ENCODE measurements at regions not wholly inside any gene's neighbourhood (a gene's known extent, or its start where the extent isn't known, plus 50 kb on each side); places are given as distances from the start of the nearest gene placed in this dataset.

DNA sequence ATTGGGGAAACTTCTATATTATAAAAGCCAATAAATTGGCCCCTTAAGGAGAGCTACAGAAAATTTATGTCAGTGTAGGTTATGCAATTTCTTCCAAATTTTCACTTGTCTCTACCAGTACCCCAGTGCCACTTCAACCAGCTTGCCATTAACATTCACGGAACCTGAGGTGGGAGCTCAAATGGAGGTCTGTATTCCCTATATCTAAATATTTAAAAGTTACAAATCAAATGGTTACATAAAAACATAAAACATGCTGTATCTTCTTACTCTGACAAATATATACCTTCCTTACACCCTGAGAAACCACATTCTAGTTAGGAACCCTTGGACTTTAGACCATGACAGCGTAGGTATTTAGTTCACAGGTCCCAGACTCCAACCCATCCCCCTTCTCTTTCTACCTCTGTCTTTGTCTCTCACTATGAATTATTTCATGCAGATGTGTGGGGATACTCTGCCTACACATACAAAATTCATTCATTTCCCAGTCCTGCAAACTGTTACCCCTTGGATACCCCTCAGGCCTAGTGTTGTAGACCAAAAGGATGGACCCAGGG lies 127.8 kb upstream of the PMFBP1 start:
- TF ChIP-seq, protein P1, sequence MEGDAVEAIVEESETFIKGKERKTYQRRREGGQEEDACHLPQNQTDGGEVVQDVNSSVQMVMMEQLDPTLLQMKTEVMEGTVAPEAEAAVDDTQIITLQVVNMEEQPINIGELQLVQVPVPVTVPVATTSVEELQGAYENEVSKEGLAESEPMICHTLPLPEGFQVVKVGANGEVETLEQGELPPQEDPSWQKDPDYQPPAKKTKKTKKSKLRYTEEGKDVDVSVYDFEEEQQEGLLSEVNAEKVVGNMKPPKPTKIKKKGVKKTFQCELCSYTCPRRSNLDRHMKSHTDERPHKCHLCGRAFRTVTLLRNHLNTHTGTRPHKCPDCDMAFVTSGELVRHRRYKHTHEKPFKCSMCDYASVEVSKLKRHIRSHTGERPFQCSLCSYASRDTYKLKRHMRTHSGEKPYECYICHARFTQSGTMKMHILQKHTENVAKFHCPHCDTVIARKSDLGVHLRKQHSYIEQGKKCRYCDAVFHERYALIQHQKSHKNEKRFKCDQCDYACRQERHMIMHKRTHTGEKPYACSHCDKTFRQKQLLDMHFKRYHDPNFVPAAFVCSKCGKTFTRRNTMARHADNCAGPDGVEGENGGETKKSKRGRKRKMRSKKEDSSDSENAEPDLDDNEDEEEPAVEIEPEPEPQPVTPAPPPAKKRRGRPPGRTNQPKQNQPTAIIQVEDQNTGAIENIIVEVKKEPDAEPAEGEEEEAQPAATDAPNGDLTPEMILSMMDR (IDR thresholded peaks at IDR 0.05; ENCODE audit: poor library complexity): no peak
- TF ChIP-seq EZH2 (IDR thresholded peaks at IDR 0.05; ENCODE audit: borderline replicate concordance): no peak

Data from hepatocyte (in vitro differentiated cells).